GM23338 (cell line): ENCODE measurements at regions not wholly inside any gene's neighbourhood (a gene's known extent, or its start where the extent isn't known, plus 50 kb on each side); places are given as distances from the start of the nearest gene placed in this dataset.
A peak's percentile ranks its signal among the peaks of the same experiment; 100 is the strongest.
"Not testable (repeated sequence)": the region's sequence is repeated elsewhere in the genome, so short reads cannot be mapped to it uniquely, and the experiment has no call there.

Experiments
- ATAC-seq: fragments of 200-7000 bp; cut with Tn5 transposase; 3 replicates; pipeline ENCODE4 v1.9.1; 2020
- DNase-seq: peaks from one replicate; pipeline ENCODE4 v3.0.0-alpha.2; 2015; ENCODE audit warnings: low spot score
- H2AFZ ChIP-seq: fragments of 200-600 bp; sonication (generic); 2 replicates; pipeline ENCODE4 v1.8.0; 2016; ENCODE audit warnings: antibody characterized with exemption, mild to moderate bottlenecking, moderate library complexity
- H3F3A ChIP-seq: fragments of 200-600 bp; sonication (generic); replicated peaks from 2 replicates; pipeline ENCODE4 v1.8.0; 2017; ENCODE audit warnings: antibody characterized with exemption, mixed run types, low read depth
- H3K27ac ChIP-seq: fragments of 200-600 bp; sonication (generic); 2 replicates; pipeline ENCODE4 v1.6.1; 2016; ENCODE audit warnings: low read depth
- H3K27me3 ChIP-seq: fragments of 200-600 bp; sonication (generic); 2 replicates; pipeline ENCODE4 v1.8.0; 2016; ENCODE audit warnings: mild to moderate bottlenecking, mixed run types, moderate library complexity; ENCODE audit not compliant: insufficient read depth
- H3K36me3 ChIP-seq: fragments of 200-600 bp; sonication (generic); 2 replicates; pipeline ENCODE4 v1.8.0; 2016; ENCODE audit warnings: mild to moderate bottlenecking; ENCODE audit not compliant: insufficient read depth
- H3K4me1 ChIP-seq: fragments of 200-600 bp; sonication (generic); 2 replicates; pipeline ENCODE4 v1.8.0; 2016; ENCODE audit warnings: mild to moderate bottlenecking, moderate library complexity; ENCODE audit not compliant: insufficient read depth
- H3K4me2 ChIP-seq: fragments of 200-600 bp; sonication (generic); 2 replicates; pipeline ENCODE4 v1.7.1; 2017; ENCODE audit warnings: mixed run types
- H3K4me3 ChIP-seq: fragments of 200-600 bp; sonication (generic); 2 replicates; pipeline ENCODE4 v1.6.1; 2016; ENCODE audit warnings: mixed run types
- H3K79me2 ChIP-seq: fragments of 200-600 bp; sonication (generic); replicated peaks from 2 replicates; pipeline ENCODE4 v1.8.0; 2017; ENCODE audit warnings: mild to moderate bottlenecking; ENCODE audit not compliant: insufficient read depth
- H3K9me2 ChIP-seq: fragments of 200-600 bp; sonication (generic); 2 replicates; pipeline ENCODE4 v1.8.0; 2017; ENCODE audit not compliant: insufficient read depth
- H4K20me1 ChIP-seq: fragments of 200-600 bp; sonication (generic); replicated peaks from 2 replicates; pipeline ENCODE4 v1.8.0; 2017; ENCODE audit warnings: mild to moderate bottlenecking; ENCODE audit not compliant: insufficient read depth
- H3K27ac Mint-ChIP-seq: 2 replicates; pipeline ENCODE4 v1.8.0; 2020; ENCODE audit warnings: inconsistent platforms, mild to moderate bottlenecking, moderate library complexity, mixed read lengths
- H3K27me3 Mint-ChIP-seq: 3 replicates; pipeline ENCODE4 v1.8.0; 2022; ENCODE audit warnings: low read depth, mild to moderate bottlenecking, moderate library complexity, mixed read lengths, inconsistent platforms; ENCODE audit not compliant: insufficient read depth, poor library complexity
- H3K36me3 Mint-ChIP-seq: 3 replicates; pipeline ENCODE4 v1.8.0; 2021; ENCODE audit warnings: low read depth, mild to moderate bottlenecking, inconsistent platforms, moderate library complexity, mixed read lengths
- H3K4me1 Mint-ChIP-seq: 3 replicates; pipeline ENCODE4 v1.8.0; 2020; ENCODE audit warnings: mild to moderate bottlenecking, inconsistent platforms, mixed read lengths
- H3K4me3 Mint-ChIP-seq: 3 replicates; pipeline ENCODE4 v1.8.0; 2021; ENCODE audit warnings: moderate library complexity, mild to moderate bottlenecking, inconsistent platforms, mixed read lengths
- H3K9me3 Mint-ChIP-seq: 3 replicates; pipeline ENCODE4 v1.8.0; 2020; ENCODE audit warnings: moderate library complexity, mild to moderate bottlenecking, inconsistent platforms, mixed read lengths
- CTCF ChIP-seq, 2 experiments: fragments of 200-600 bp in 1 of 2; sonication (generic) in 1 of 2; conservative IDR thresholded peaks; 2 replicates each; pipeline versions ENCODE4 v1.5.1 to v1.6.1; 2016 to 2017; ENCODE audit warnings: antibody characterized with exemption in 2 of 2, low read depth in 2 of 2, mild to moderate bottlenecking in 2 of 2, moderate library complexity in 1 of 2
- EZH2 ChIP-seq: fragments of 200-600 bp; sonication (generic); IDR thresholded peaks from one replicate; pipeline ENCODE4 v1.8.0; 2017; ENCODE audit warnings: antibody characterized with exemption, mild to moderate bottlenecking, low read depth; ENCODE audit not compliant: unreplicated experiment
- JUNB ChIP-seq: IDR thresholded peaks from one replicate; pipeline ENCODE4 v1.6.1; 2016; ENCODE audit warnings: antibody characterized with exemption; ENCODE audit not compliant: unreplicated experiment
- ZNF114 ChIP-seq: fragments of 250-450 bp; sonication (Bioruptor Pico); IDR thresholded peaks from 2 replicates; pipeline ENCODE4 v1.5.0; 2020; ENCODE audit warnings: mild to moderate bottlenecking, moderate library complexity
- ZNF462 ChIP-seq: fragments of 250-450 bp; sonication (Bioruptor Pico); IDR thresholded peaks from 2 replicates; pipeline ENCODE4 v1.5.0; 2020; ENCODE audit warnings: mild to moderate bottlenecking, moderate library complexity

- TF ChIP-seq EZH2: no peak
- TF ChIP-seq JUNB: no peak
- no peak for TF ChIP-seq ZNF114 (CRISPR knock-in tag)
- no peak for TF ChIP-seq ZNF462 (CRISPR knock-in tag)
- H3K9me3 Mint-ChIP-seq: no peaks in the 10 kb centered on the region
- no peaks in the 10 kb centered on the region for H4K20me1 ChIP-seq
Observed at GRCh38 chr2:238616681-238617080, 190.0 kb downstream of the ASB1 start.

GRCh38 chr2:238618494-238619283, 192.0 kb downstream of the ASB1 start:
- not testable (repeated sequence) for H3K9me3 Mint-ChIP-seq

More at GRCh38 chr2:238616681-238617080, 190.0 kb downstream of the ASB1 start:
- no peaks in the 10 kb centered on the region for H3F3A ChIP-seq
- H3K27me3 Mint-ChIP-seq: peaks cover 8% of the 10 kb centered on the region
- ATAC-seq (no peak), DNase-seq (no peak)
- no peaks in the 10 kb centered on the region for H3K79me2 ChIP-seq
- H3K36me3 ChIP-seq: no peaks in the 10 kb centered on the region
- no peaks in the 10 kb centered on the region; the same call in 1 of the 2 replicates for H3K9me2 ChIP-seq
- H3K27ac ChIP-seq: no peak overlapping the region
- no peak overlapping the region for H3K27ac Mint-ChIP-seq
- H3K4me3 ChIP-seq: no peak overlapping the region
- H3K4me1 ChIP-seq: no peaks in the 10 kb centered on the region
- no peak overlapping the region for H2AFZ ChIP-seq
- no peaks in the 10 kb centered on the region; the same call in 2 of the 3 replicates for H3K4me1 Mint-ChIP-seq
- no peak overlapping the region for H3K4me3 Mint-ChIP-seq
- H3K36me3 Mint-ChIP-seq: no peaks in the 10 kb centered on the region
- H3K4me2 ChIP-seq: no peak overlapping the region
- no peaks in the 10 kb centered on the region for H3K27me3 ChIP-seq

More at GRCh38 chr2:238618494-238619283, 192.0 kb downstream of the ASB1 start:
- not testable (repeated sequence) for H3K36me3 ChIP-seq, H4K20me1 ChIP-seq, H3K27ac Mint-ChIP-seq, H2AFZ ChIP-seq, H3K4me2 ChIP-seq, H3K4me1 Mint-ChIP-seq, H3K9me2 ChIP-seq, H3K27me3 Mint-ChIP-seq, ATAC-seq, H3K79me2 ChIP-seq, H3K36me3 Mint-ChIP-seq, H3K27me3 ChIP-seq, H3K4me3 Mint-ChIP-seq, DNase-seq, H3F3A ChIP-seq, H3K4me1 ChIP-seq, H3K4me3 ChIP-seq, H3K27ac ChIP-seq
- TF ChIP-seq CTCF (conservative IDR thresholded peaks at IDR 0.05; ENCODE audit: low read depth in 2 of 2): peak; percentile 26 to 47
